ENCODE measurements at regions not wholly inside any gene's neighbourhood (a gene's known extent, or its start where the extent isn't known, plus 50 kb on each side); places are given as distances from the start of the nearest gene placed in this dataset.

- CTCF ChIA-PET: no interaction called here
These were observed 62.8 kb upstream of the BLID start for GRCh38 chr11:122178795-122179194.

DNA sequence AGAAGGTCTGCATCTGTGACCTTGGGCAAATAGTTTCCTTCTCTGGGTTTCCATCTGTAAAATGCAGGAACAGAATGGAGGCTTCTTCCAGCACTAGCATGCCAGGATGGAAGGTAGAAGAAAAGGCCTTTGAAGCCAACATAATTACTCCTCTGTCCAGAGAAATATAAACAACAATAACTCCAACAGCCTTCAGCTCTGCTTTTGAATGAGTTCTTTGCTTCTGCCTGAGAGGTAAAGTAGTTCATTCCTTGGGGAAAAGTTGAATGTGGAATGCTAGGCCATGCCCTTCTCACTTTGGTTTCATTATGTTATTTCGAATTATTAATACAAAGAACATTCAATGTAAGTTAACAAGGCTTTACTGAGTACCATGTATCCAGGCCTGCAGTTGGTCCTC, 61.2 kb upstream of the BLID start:
- Mint-ChIP-seq H3K27ac (no peak overlapping the region), H3K27me3 (peaks cover 2% of the 10 kb centered on the region), H3K9me3 (no peaks in the 10 kb centered on the region), H3K36me3 (ENCODE audit: low read depth) (no peaks in the 10 kb centered on the region), H3K4me3 (no peak overlapping the region), H3K4me1 (no peaks in the 10 kb centered on the region)
- POLR2A ChIA-PET: no interaction called here
- CTCF ChIA-PET: no interaction called here
- DNase-seq (no peak), ATAC-seq (ENCODE audit: low read depth) (no peak)
- intact Hi-C loops (cut with micrococcal nuclease): no loop called here
- TF ChIP-seq, protein P1, sequence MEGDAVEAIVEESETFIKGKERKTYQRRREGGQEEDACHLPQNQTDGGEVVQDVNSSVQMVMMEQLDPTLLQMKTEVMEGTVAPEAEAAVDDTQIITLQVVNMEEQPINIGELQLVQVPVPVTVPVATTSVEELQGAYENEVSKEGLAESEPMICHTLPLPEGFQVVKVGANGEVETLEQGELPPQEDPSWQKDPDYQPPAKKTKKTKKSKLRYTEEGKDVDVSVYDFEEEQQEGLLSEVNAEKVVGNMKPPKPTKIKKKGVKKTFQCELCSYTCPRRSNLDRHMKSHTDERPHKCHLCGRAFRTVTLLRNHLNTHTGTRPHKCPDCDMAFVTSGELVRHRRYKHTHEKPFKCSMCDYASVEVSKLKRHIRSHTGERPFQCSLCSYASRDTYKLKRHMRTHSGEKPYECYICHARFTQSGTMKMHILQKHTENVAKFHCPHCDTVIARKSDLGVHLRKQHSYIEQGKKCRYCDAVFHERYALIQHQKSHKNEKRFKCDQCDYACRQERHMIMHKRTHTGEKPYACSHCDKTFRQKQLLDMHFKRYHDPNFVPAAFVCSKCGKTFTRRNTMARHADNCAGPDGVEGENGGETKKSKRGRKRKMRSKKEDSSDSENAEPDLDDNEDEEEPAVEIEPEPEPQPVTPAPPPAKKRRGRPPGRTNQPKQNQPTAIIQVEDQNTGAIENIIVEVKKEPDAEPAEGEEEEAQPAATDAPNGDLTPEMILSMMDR (IDR thresholded peaks at IDR 0.05): no peak

More at GRCh38 chr11:122178795-122179194, 62.8 kb upstream of the BLID start:
- H3K36me3 Mint-ChIP-seq (ENCODE audit: low read depth): no peaks in the 10 kb centered on the region
- TF ChIP-seq, protein P1 (IDR thresholded peaks at IDR 0.05): no peak
- H3K4me3 Mint-ChIP-seq: no peak overlapping the region
- POLR2A ChIA-PET: no interaction called here
- no peaks in the 10 kb centered on the region for H3K9me3 Mint-ChIP-seq
- ATAC-seq (ENCODE audit: low read depth) (no peak), DNase-seq (no peak)
- no peak overlapping the region for H3K27ac Mint-ChIP-seq
- intact Hi-C loops (cut with micrococcal nuclease): no loop called here
- H3K27me3 Mint-ChIP-seq: peaks cover 2% of the 10 kb centered on the region
- H3K4me1 Mint-ChIP-seq: no peaks in the 10 kb centered on the region

DNA sequence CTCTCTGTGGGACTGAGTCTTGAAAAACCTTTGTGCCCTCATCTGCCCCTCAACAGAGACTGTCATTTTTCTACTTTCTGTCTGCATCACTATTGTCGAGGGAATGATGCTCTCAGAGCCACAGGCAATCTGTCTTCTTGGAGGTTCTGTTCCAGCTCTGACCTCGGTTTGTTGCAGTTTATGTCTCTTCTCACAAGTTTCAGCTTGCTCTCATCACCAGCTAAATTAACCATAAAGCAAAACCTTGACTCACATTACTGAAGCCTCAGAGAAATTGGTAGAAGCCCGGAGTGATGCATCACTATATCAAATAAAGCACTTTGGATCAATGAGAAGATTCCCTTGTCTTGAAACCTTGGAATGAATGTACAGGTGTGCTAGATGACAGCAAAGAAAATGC, 60.6 kb upstream of the BLID start:
- CTCF ChIA-PET: no interaction called here
- POLR2A ChIA-PET: no interaction called here
- H3K4me1 Mint-ChIP-seq: no peaks in the 10 kb centered on the region
- TF ChIP-seq, protein P1 (IDR thresholded peaks at IDR 0.05): no peak
- ATAC-seq (ENCODE audit: low read depth) (no peak), DNase-seq (no peak)
- H3K27ac Mint-ChIP-seq: no peak overlapping the region
- no peaks in the 10 kb centered on the region for H3K36me3 Mint-ChIP-seq (ENCODE audit: low read depth)
- H3K9me3 Mint-ChIP-seq: no peaks in the 10 kb centered on the region
- H3K4me3 Mint-ChIP-seq: no peak overlapping the region
- H3K27me3 Mint-ChIP-seq: peaks cover 2% of the 10 kb centered on the region
- intact Hi-C loops (cut with micrococcal nuclease): no loop called here

GRCh38 chr11:122175306-122175705, 59.3 kb upstream of the BLID start:
- Mint-ChIP-seq H3K27ac (no peak overlapping the region), H3K27me3 (peaks cover 2% of the 10 kb centered on the region), H3K36me3 (ENCODE audit: low read depth) (no peaks in the 10 kb centered on the region), H3K9me3 (no peaks in the 10 kb centered on the region), H3K4me3 (no peak overlapping the region), H3K4me1 (no peaks in the 10 kb centered on the region)
- POLR2A ChIA-PET: no interaction called here
- TF ChIP-seq, protein P1 (IDR thresholded peaks at IDR 0.05): no peak
- DNase-seq: no peak
- CTCF ChIA-PET: no interaction called here
- intact Hi-C loops (cut with micrococcal nuclease): no loop called here
- no peak for ATAC-seq (ENCODE audit: low read depth)

DNA sequence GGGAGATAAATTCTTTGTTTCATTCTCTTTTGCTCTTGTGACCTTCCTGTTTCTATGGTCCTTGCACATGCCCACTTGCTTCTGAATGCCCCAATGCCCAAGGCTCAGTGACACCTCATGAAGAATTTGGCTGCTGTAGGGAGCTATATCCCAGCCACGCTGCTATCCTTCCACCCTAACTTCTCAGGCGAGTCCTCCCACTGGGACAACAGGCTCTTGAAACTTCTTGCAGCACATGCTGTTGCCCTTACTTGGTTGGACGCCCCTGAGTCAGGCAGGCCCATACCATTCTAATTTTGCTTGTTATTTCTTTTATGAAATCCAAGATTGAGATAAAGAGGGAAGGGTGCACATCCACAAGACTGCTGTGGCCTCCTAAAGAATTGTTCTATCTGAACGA, 57.6 kb upstream of the BLID start:
- ChIA-PET CTCF (no interaction called here), POLR2A (no interaction called here)
- TF ChIP-seq, protein P1 (IDR thresholded peaks at IDR 0.05): no peak
- Mint-ChIP-seq H3K27ac (no peak overlapping the region), H3K4me3 (no peak overlapping the region), H3K4me1 (no peaks in the 10 kb centered on the region), H3K9me3 (no peaks in the 10 kb centered on the region), H3K27me3 (no peaks in the 10 kb centered on the region), H3K36me3 (ENCODE audit: low read depth) (no peaks in the 10 kb centered on the region)
- intact Hi-C loops (cut with micrococcal nuclease): no loop called here
- DNase-seq: no peak
- ATAC-seq (ENCODE audit: low read depth): no peak

All from activated B cell treated with CpG ODN at 0.5 μM for 24 hours (primary cell).